ENCODE measurements at regions not wholly inside any gene's neighbourhood (a gene's known extent, or its start where the extent isn't known, plus 50 kb on each side); places are given as distances from the start of the nearest gene placed in this dataset.

DNA sequence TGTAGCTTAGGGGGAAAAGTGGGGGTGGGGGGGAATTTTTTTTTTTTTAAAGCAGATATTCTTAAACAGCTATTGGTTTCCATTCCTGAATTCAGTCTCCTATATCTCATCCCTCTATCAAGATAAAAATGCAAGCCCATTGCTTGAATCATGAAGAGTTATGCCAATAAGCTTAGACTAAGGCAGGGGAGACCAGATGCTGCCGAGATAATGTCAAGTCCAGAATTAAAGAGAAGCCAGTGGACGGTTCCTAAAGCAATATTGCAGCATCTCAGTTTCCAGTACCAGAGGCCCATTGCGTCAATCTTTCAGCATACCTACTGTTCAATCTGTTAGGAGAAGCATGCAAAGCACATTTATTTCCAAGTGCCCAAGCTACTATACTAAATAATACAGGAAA, 309.4 kb downstream of the BARHL2 start:
- TF ChIP-seq, protein P1, sequence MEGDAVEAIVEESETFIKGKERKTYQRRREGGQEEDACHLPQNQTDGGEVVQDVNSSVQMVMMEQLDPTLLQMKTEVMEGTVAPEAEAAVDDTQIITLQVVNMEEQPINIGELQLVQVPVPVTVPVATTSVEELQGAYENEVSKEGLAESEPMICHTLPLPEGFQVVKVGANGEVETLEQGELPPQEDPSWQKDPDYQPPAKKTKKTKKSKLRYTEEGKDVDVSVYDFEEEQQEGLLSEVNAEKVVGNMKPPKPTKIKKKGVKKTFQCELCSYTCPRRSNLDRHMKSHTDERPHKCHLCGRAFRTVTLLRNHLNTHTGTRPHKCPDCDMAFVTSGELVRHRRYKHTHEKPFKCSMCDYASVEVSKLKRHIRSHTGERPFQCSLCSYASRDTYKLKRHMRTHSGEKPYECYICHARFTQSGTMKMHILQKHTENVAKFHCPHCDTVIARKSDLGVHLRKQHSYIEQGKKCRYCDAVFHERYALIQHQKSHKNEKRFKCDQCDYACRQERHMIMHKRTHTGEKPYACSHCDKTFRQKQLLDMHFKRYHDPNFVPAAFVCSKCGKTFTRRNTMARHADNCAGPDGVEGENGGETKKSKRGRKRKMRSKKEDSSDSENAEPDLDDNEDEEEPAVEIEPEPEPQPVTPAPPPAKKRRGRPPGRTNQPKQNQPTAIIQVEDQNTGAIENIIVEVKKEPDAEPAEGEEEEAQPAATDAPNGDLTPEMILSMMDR (conservative IDR thresholded peaks at IDR 0.05), result no peak
- no peak overlapping the region for H3K27ac ChIP-seq

DNA sequence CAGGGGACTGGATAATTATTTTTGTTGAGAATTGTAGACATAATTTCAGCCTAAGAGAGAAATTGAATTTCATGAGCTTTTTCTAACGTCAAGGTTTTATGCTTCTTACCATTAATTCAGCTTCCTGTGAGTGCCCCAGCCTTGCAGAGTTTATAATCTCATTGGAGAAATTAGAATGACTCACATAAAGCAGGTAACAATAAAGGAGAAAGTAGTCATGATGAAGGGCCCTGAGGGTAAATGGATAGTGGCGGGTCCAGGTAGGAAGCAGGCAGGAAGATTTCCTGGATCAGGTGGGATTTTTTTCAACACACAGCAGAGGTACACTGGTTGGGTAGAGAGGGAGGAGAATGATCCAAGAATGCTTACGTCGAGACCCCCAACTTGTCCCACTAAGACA, 311.4 kb downstream of the BARHL2 start:
- no peak overlapping the region for H3K27ac ChIP-seq
- TF ChIP-seq, protein P1 (conservative IDR thresholded peaks at IDR 0.05), result no peak

DNA sequence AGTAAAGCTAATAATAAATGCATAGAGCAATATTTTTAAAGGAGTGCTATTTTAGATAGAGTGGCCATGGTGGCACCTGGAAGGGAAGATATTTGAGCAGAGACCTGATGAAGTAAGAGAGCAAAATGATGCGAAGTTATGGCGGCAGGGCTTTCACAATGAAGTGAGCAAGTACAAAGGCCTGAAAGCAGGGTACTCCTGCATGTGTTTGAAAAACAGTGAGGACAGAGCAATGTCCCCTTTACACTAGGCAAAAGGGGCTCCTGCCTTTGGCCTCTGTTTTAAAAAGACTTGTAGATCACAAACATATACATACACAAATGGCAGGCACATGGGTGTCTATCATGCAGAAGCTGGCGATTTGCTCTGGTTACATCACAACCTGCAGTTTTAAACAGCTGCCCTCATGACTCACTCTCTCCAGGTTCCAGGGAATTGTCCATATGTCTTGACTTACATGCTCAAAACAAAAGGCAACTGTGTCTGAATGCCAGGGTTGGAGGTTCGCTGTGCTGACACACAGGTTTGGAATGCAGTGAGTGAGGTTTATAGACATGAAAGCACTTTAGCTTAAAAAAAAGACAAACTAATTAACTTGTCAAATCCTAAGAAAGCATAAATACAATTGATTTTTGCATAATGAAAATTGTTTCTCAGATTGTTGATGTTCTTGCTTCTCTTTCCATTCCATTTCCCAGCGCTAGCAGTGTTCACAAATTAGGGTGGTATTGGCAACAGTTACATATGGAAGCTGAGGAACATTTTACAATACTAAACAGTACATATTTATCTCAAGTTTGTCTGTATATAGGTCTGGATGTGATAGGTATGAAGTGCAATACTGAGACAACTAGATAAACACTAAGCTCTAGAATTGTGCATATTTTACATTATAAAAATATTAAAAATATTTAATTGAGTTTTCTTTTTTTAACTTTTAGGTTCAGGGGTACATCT, 313.9 kb downstream of the BARHL2 start:
- no peak overlapping the region for H3K27ac ChIP-seq
- TF ChIP-seq, protein P1 (conservative IDR thresholded peaks at IDR 0.05), result no peak

DNA sequence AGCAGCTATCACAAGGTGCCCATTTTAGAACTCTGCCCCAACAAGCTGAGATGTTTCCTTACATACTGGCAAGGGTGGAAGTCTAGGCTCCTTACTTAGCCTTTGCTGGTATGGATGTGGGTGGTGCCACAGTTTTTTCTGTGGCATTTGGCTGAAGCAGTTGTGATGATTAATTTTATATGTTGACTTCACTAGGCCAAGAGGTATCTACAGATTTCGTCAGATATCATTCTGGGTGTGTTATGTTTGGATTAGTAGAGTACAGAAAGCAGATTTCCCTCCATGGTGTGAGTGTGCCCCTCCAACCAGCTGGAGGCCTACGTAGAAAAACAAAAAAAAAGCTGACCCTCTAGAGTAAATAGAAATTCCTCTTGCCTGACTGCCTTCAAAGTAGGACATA, 317.0 kb downstream of the BARHL2 start:
- no peak overlapping the region for H3K27ac ChIP-seq

DNA sequence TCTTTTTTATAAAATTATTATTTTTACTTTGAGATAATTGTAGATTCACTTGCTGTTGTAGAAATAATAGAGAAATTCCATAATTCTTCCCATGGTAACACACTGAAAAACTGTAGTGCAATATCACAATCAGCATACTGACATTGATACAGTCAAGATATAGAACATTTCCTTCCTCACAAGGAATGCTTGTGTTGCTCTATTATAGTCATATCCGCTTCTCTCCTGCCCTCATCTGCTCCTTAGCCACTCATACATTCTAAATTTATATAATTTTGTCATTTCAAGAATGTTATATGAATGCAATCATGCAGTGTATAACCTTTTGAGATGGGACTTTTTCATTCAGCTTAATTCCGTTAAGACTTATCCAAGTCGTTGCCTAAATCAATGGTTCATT, 320.2 kb downstream of the BARHL2 start:
- no peak overlapping the region for H3K27ac ChIP-seq
- TF ChIP-seq, protein P1 (conservative IDR thresholded peaks at IDR 0.05), result no peak

More for the DNA sequence above, 317.0 kb downstream of the BARHL2 start:
- TF ChIP-seq, protein P1 (conservative IDR thresholded peaks at IDR 0.05), result no peak

DNA sequence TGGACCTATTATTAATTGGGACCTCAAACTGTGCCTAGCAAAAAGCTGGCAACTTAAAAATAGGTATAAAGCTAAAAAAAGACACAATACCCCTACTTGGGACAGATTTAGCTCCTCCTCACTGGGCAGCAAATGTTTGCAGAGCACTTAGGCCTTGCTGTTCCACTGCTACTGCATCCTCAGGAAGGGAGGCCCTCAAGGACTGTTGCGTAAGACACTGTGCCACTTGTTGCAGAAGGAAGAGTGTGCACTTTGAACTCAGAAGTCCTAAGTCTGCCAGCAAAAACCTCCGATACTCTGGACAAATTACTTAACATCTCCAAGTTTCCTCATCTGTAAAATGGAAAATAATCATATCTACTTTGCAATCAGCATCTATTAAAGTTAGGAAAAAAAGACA, 322.9 kb downstream of the BARHL2 start:
- TF ChIP-seq, protein P1 (conservative IDR thresholded peaks at IDR 0.05), result no peak
- no peak overlapping the region for H3K27ac ChIP-seq

DNA sequence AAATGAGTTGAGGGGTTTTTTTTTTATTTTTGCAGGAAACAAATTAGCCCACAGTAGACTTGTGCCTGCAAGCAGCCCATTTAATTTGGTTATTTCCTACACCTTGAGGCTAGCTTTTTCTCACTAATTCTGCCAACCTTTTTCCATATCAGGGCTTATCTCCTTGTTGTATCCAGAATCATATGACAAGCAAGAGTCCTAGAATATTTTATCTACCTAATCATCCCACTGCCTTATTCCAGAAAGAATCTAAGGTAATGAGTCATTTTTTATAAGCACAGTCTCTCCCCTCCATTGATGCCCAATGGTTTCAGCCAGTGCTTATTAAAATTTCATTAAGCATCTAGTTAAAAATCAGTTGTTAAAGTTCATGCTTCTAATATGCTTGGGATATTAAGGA, 324.1 kb downstream of the BARHL2 start:
- no peak overlapping the region for H3K27ac ChIP-seq
- TF ChIP-seq, protein P1 (conservative IDR thresholded peaks at IDR 0.05), result no peak

All from VCaP (cell line).